ENCODE measurements at regions not wholly inside any gene's neighbourhood (a gene's known extent, or its start where the extent isn't known, plus 50 kb on each side); places are given as distances from the start of the nearest gene placed in this dataset.
A peak's percentile ranks its signal among the peaks of the same experiment; 100 is the strongest.

DNA sequence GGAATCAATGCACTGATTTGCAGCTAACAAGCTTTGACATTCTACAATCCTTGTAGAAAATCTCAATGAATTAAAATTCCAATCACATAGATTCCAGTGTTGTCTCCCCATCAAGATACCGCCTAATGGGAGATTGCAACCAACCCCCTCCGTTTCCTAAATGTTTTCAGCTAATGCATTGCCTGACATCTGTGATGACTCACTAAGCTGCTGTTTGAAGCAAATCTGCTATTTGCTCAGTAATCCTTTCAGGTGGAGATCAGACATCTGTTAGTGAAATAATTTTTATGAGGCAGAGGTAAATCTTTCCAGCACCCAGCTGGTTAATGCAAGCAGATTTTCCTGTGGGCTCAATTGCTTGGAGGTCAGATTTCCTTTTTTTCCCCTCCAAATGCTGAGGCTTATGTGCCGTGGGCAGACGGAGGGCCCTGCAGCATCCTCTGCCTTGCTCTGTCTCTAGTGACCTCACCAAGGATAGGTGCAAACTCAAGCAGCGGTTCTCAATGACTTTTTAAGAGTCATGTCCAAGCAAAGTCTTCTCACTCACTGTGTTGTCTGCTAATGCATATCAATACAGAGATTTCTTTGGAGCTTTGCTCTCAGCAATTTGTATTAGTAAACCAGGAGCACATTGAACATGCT, 91.1 kb upstream of the RAB3GAP2 start:
- DNase-seq (ENCODE audit: low spot score) = no peak

DNA sequence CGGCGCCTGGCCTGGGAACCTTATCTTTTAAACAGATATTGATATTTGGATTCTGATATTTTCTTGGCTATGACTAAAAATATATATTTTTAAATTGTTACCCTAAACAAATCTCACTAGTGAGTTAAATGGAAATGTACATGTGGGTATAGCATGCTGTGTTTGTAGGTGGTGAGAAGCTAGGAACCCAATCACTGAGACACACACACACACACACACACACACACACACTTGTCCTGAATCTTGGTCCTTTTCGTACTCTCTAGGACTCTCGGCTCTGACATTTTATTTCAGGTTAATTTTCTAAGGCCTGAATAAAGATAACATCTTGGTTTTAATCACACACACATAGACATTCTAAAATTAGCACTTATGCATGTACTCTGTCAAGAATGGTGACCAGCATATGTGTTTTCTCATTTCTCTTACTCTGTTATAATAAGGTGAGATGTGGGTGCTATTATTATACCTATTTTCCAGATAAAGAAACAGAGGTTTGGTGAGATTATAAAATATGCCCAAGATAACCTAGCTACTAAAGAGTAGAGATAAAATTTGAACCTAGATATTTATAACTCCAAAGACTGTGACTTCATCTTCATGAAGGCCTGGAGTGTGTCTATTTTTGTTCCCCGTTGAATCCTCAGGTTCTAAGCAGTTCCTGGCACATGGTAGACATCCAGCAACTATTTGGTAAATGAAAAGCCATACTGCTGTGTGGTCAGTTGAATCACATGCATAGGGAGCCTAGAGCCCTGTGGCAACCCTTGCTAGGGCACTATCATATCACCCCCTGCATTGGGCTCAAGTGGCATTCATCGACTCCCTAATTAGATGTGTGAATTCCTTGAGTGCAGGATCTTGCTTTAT, 85.0 kb upstream of the RAB3GAP2 start:
- no peak for DNase-seq (ENCODE audit: low spot score)

DNA sequence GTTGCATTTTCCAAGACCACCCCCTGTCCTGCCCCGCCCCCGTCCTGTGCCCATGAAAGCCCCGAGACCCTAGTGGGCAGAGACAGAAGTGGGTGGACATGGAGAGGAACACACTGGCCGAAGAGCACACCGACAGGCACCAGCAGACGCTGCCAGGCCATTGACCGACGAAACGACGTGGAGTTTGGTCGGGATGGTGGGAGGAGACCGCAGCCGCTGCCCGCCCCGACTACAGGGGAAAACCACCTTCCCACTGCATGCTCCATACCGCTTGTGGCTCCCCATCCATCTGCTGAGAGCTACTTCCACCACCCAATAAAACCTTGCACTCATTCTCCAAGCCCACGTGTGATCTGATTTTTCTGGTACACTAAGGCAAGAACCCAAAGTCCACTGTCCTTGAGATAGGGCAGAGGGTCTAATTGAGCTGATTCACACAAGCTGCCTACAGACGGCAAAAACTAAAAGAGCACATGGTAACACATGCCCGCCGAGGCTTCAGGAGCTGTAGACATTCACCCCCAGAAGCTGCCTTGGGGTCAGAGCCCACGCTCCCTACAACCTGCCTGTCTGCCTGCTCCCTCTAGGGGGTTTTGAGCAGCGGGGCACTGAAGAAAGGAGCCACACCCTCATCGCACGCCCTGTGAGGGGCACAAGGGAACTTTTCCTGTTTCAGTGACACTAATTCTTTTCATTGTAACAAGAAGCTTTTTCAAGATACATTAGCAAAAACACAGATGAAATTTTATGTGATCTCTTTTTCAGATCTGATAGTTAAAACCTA, 81.2 kb upstream of the RAB3GAP2 start:
- DNase-seq (ENCODE audit: low spot score) = no peak

DNA sequence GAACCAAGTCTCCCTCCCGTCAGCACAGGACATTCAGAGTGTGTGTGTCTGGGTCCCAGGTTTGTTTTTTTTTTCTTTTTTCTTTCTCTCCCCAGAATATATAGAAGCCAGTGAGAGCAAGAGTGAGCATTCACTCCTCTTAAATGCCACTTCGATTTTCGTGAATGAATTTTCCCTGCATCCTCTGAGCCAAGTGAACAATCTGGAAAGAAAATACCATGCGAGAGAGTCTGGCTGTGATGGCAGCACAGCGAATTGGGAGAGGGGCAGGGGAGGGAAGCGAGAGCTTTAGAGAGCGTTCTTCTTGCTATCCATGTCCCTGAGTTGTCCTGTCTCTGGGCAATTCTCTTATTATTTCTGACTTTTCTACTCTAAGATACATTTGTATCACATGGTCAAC, 76.0 kb upstream of the RAB3GAP2 start:
- DNase-seq (ENCODE audit: low spot score) = no peak

DNA sequence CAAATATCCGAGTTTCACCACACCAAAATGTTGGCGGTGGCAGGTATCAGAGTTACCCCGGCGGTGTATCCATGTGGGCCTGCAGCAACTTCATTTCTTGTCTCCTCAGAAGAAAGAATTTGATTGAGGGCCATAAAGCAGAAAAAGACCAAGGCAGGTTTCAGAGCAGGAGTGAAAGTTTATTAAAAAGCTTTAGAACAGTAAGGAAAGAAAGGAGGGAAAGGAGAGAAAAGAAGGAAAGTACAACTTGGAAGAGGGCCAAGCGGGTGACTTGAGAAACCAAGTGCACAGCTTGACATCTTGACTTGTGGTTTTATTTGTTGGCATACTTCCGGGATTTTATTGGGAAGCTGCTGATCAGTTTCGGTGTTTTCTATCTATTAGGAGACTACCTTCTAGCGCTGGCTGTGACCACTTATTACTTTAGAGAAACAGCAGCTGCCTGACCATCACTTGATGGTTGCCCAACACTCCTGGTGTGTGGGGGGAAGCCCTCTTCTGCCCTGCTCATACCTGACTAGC, 75.5 kb upstream of the RAB3GAP2 start:
- DNase-seq (ENCODE audit: low spot score) = no peak

DNA sequence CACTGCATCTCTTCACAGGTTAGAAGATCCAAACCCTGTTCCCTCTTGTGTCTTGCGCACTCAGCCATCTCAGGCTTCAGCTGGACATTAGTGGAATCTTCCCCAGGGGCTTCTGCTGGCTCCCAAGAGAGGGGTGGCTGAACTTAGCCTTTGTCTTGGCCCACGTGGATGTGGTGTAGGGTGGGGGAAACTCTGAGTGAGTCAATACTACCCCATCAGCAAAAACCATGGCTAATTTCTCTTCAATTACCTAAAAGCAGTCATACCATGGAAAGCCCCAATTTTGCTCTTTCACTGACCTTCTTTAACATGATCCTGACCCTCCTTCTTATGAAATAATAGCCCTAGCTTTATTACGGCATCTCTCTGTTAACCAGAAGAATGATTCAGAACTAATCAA, 72.5 kb upstream of the RAB3GAP2 start:
- DNase-seq (ENCODE audit: low spot score) = no peak

DNA sequence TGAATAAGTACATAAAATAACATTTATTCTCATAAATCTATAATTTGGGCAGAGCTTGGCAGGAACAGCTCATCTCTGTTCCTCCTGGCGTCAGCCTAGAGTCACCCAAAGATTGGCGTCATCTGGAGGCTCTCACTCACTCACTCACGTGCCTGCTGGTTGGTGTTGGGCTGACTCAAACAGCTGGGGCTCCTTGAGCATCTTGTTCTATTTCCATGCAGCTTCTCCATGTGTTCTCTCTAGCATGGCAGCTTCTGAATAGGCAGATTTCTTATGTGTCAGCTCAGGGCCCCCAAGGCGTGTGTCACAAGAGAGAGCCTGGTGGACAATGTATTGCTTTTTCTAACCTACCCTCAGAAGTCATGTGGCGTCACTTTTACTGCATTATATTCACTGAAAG, 70.6 kb upstream of the RAB3GAP2 start:
- no peak for DNase-seq (ENCODE audit: low spot score)

DNA sequence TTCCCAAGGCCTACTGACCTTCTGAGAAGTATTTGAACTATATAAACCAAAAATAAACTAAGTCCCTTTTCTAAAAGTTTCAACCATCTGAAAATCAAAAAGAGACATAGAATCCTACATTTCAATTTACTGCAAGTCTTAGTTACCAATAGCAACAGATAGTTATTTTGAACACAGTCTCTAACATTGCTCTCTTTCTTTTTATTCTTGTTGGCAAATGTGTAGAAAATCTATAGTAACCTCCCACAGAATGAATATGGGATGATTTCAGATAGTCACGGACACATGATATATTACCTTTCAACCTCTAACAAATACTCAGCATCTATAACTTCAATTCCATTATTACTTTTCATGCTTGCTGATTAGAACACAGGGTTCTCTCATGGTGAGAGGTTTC, 68.9 kb upstream of the RAB3GAP2 start:
- DNase-seq (ENCODE audit: low spot score) = no peak

DNA sequence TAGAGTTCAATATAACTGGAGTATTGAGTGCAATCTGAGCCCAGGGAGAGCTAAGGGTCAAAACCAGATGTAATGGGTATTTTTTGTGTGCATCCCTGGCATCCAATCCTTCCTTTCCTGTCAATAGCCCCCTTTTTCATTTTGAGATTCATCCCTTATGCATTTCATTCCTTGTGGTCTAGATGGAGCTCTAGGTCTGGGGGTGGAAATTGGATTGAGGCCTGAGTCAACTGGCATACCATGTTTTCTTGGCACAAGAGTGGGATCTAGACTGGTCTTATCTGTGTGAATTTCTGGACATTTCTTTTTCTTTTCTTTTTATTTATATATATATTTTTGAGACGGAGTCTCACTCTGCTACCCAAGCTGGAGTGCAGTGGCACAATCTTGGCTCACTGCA, 67.3 kb upstream of the RAB3GAP2 start:
- DNase-seq (ENCODE audit: low spot score) = no peak

DNA sequence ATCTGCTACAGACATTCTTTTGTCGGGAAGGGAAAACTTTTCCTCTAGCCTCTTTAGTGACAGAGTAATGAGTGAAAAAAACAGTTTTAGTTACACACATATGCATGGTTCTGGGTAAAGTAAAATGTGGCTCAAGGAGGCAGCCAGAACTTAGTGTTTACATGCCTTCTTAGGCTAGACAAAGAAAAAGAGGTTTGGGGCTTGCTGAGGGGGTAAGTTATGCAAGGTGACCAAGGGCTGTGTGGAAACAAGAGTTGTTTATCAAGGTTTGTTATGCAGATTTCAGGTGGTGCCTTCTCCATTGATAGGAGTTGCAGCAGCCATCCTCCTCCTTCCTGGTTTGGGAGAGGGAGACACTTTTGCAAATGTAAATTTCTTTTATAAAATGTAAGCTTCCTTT, 66.5 kb upstream of the RAB3GAP2 start:
- peak; percentile 68 for DNase-seq (ENCODE audit: low spot score)

DNA sequence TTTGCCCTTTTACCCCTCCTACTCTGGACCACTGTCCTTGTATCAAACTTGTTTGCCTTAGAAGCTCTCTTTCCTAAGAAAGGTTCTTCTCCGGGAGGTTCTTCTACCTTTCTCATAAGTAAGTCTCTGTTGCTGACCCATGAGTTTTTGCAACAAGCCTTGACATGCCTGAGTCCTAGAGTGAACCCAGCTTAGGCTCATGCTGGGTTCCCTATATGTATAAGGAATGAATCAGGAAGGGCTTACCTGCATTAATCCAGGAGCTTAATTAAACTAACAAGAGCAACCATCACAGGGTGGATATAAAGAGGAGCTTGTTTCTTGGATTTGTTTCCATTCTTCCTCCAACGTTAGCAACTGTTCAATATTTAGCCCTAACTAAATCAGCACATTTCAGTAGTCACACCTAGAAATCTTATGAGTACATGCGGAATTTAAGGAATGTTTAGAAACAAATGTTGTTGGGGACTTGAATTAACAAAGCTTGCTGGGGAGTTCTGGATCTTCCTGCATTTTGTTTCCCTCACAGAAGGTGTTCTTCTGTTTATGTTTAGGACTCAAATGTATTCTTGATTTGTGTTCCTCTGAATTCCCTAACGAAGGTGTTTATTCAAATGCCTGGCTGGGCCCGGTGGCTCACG, 64.3 kb upstream of the RAB3GAP2 start:
- DNase-seq (ENCODE audit: low spot score) = no peak

DNA sequence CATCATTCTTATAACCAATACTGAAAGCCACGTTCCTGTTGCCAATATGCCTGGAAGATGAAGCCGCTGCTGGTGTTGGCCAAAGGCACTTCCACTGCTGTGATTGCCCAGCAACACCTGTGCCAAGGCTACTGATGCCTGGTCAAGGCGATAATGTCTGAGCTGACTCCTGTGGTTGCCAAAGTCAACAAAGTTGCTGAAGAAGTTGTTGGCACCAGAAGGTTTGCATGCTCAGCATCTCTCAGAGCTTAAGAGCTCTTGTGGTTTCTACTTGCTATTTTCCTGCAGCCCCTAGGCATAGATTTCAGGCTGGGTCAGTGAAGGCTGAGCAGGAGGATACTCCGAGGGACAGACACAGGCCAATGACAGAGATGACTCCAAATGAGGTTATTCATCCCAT, 63.4 kb upstream of the RAB3GAP2 start:
- no peak for DNase-seq (ENCODE audit: low spot score)

DNA sequence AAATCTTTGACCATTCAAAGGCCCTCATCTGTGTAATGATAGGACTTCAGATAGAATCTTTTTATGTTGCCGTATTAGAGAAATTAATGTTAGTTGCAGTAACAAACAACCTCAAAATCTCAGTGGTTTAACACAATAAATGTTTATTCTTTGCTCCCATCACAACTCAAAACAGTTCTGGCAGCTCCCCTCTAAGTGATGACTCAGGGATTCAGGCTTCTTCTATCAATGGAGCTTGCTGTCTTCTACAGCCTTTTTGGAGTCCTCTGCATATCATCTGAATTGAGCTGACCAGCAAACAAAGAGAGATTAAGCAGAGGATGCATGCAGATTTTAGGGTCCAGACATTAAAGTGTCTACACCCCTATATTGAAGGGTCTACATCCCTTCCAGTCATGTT, 59.1 kb upstream of the RAB3GAP2 start:
- no peak for DNase-seq (ENCODE audit: low spot score)

DNA sequence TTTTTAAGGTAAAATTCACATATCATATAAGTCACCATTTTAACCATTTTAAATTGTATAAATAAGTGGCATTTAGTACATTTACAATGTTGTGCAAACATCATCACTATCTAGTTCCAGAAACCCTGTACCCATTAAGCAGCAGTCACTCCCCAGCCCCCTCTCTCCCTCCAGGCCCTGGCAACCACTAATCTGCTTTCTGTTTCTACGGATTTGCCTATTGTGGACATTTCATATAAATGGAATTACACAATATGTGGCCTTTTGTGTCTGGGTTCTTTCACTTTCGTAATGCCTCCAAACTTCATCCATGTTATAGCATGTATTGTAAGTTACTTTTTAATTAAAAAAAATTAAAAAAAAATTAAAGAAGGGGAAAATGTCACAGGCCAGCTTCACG, 58.0 kb upstream of the RAB3GAP2 start:
- DNase-seq (ENCODE audit: low spot score) = no peak

DNA sequence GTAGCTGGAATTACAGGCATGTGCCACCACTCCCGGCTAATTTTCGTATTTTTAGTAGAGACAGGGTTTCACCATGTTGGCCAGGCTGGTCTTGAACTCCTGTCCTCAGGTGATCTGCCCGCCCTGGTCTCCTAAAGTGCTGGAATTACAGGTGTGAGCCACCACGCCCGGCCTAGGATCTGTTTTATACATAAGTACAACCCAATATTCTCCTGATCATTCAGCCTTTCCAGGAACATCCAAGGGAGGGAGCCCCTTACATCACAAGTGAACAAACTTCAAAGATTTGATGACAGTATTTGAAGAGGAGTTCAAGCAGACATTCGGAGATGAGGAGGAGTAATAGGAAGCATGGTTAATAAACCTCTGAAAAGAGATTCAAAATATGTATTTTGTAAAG, 54.9 kb upstream of the RAB3GAP2 start:
- no peak for DNase-seq (ENCODE audit: low spot score)

DNA sequence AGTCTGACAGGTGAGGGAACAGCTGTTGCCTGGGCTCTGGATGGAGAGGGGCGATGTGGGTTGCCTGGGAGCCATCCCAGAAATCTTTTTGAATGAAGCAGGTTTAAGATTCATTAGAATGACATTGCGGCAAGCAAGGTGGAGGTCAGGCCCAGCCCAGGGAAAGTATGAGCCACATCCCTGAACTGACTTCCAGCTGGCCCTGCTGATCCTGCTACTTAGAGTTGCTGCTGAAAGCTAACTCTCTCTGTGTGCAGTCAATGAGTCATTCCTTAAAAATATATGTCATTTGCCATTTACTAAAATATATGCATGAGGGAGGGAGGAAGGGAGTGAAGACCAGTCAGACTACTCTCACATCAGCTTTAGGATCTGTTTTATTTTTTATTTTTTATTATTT, 54.3 kb upstream of the RAB3GAP2 start:
- DNase-seq (ENCODE audit: low spot score) = no peak

DNA sequence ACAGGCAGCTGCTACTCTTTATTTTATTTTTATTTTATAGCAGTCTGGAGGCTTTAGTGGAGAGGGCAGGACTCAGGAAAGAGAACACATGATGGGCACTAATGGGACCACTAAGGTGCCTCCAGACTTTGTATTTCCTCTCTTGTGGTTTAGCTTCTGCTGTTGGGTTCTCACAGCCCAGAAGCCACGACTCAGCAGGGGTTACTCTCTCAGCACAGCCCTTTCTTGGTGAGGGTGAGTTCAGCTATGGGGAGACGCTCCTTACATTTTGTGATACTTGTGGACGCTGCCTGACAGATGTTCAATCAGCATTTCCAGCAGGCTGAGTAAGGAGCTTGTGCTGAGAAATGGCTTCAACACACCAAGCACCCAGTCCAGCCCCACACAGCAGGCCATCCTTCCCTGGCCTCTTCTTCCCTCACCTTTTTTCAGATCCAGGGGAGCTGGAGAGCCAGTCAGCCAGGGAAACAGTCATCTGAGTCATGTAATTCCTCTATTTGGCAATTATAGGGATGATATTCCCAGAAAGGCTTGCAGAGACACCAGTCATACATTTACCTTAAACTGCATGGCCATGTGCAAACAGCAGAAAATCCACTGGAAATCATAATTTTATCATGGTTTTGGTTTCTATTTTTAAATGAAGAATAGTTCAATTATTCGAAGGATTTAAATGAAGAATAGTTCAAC, 53.2 kb upstream of the RAB3GAP2 start:
- no peak for DNase-seq (ENCODE audit: low spot score)

DNA sequence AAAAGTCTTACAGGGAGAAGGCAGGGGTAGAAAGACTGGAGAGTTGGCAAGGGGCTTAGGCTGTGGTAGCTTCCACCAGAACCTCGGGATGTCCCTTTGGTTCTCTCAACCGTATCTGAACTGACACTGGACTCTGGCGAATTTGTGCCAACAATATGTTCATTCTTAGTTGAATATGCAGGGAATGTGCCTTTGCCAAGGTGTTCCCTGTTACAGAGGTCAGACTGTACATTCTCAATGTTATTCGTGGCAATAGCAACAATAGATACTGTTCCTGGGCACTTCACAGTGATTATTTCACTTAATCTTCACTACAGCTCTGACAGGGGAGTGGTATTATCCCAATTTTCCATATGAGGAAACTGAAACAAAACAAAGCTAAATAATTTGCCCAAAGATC, 51.5 kb upstream of the RAB3GAP2 start:
- DNase-seq (ENCODE audit: low spot score) = no peak

DNA sequence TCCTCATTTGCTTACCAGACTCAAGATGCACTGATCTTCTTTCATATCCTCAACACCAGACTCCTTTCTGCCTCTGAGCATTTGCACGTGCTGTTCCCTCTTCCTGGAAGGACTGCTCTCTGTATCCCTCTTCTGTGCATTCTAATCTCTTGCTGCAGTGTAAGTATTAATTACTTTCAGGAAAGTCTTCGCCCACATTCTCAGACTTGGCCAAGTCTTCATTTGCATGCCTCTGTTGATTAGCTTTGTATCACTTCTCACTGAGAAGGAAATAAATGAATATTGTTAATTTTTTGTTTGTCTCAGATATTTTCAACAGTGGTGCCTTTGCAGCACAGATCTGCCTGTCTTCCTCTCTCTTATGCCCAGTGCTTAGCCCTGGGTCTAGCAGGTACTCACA, 50.3 kb upstream of the RAB3GAP2 start:
- DNase-seq (ENCODE audit: low spot score) = no peak
